Gastroesophageal sphincter (tissue), 4 donors: ENCODE measurements at regions not wholly inside any gene's neighbourhood (a gene's known extent, or its start where the extent isn't known, plus 50 kb on each side); places are given as distances from the start of the nearest gene placed in this dataset.

ENCODE experiments used
- ATAC-seq: fragments of 150-250 bp; one replicate; pipeline ENCODE4 v1.9.1; 2016; ENCODE audit warnings: mild to moderate bottlenecking, moderate library complexity
- H3K27ac ChIP-seq, 4 donors: fragments of 200-600 bp; sonication (generic) in 3 of 4; 1 replicate in 3 of 4; 2 replicates in 1 of 4; pipeline ENCODE4 v1.5.1; 2016 to 2019
- H3K27me3 ChIP-seq: fragments of 200-600 bp; sonication (generic); one replicate; pipeline ENCODE4 v1.5.1; 2019
- H3K36me3 ChIP-seq, 2 donors: fragments of 200-600 bp; sonication (generic); one replicate each; pipeline ENCODE4 v1.5.1; 2019; ENCODE audit warnings: control low read depth in 1 of 2
- H3K4me1 ChIP-seq, 3 donors: fragments of 200-600 bp; sonication (generic); 1 replicate in 2 of 3; 2 replicates in 1 of 3; pipeline ENCODE4 v1.5.1; 2016 to 2019; ENCODE audit warnings: control low read depth in 2 of 3
- H3K4me3 ChIP-seq, 2 donors: fragments of 200-600 bp; sonication (generic); one replicate each; pipeline ENCODE4 v1.5.1; 2019; ENCODE audit warnings: mild to moderate bottlenecking in 1 of 2, moderate library complexity in 1 of 2
- H3K9me3 ChIP-seq, 3 donors: fragments of 200-600 bp; sonication (generic); one replicate each; pipeline ENCODE4 v1.5.1; 2017 to 2019; ENCODE audit warnings: control low read depth in 2 of 3
- CTCF ChIP-seq, 4 experiments: fragments of 200-600 bp in 2 of 4; fragments of 450-650 bp in 2 of 4; sonication (generic) in 1 of 4; IDR thresholded peaks; one replicate each; pipeline ENCODE4 v1.5.1; 2017 to 2019; ENCODE audit warnings: antibody characterized with exemption in 4 of 4, mild to moderate bottlenecking in 2 of 4, moderate library complexity in 2 of 4
- EP300 ChIP-seq: sonication (generic); formaldehyde crosslinking; IDR thresholded peaks from one replicate; pipeline ENCODE4 v1.6.1; 2017; ENCODE audit warnings: antibody characterized with exemption, mild to moderate bottlenecking
- POLR2A ChIP-seq, 2 donors: fragments of 450-650 bp; IDR thresholded peaks; one replicate each; pipeline ENCODE4 v1.6.1; 2017; ENCODE audit warnings: antibody characterized with exemption in 2 of 2, mild to moderate bottlenecking in 2 of 2, moderate library complexity in 1 of 2
- POLR2AphosphoS5 ChIP-seq: sonication (generic); formaldehyde crosslinking; IDR thresholded peaks from one replicate; pipeline ENCODE4 v1.6.1; 2017; ENCODE audit warnings: antibody characterized with exemption
- WGBS, 2 donors: methylation state at CpG; one replicate each; pipeline ENCODE4 v1.1.5; 2018; ENCODE audit warnings: low coverage in 1 of 2; 5-methylcytosine and 5-hydroxymethylcytosine counted together

DNA sequence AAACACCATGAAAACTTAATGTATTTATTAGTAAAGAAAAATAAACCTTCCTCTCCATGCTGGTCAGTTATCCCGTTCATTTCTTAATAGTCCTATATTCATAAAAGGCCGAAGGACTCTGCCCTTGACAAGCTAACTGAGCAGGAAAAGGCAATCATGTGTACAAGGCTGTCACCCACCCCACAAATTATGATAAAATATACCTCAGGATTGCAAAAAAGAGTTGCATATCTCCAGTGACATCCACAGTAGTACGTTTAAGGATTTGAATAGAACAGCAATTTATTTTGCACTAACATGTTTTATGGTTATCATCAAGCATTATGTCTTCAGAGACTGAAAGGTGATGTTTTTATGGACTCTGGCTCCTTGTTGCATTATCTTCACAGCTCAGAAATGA is 157.6 kb downstream of the FOXB1 start:
- no peak overlapping the region for H3K4me3 ChIP-seq
- no peaks in the 10 kb centered on the region for H3K36me3 ChIP-seq
- ATAC-seq = no peak
- WGBS, 2 donors = 60 to 69% methylated on average over 3 of the region's 3 CpGs
- TF ChIP-seq EP300 = no peak
- no peak for TF ChIP-seq CTCF (IDR thresholded peaks at IDR 0.05)
- no peak for TF ChIP-seq POLR2AphosphoS5
- no peak for TF ChIP-seq POLR2A (IDR thresholded peaks at IDR 0.05)
- no peak overlapping the region for H3K27ac ChIP-seq
- peaks cover 25% of the 10 kb centered on the region for H3K27me3 ChIP-seq
- no peaks in the 10 kb centered on the region for H3K4me1 ChIP-seq
- no peaks in the 10 kb centered on the region for H3K9me3 ChIP-seq

- WGBS, 2 donors = 43 to 45% methylated on average over 6 of the region's 7 CpGs
- peaks cover 23% of the 10 kb centered on the region for H3K27me3 ChIP-seq
- no peak for TF ChIP-seq POLR2AphosphoS5
- no peak for TF ChIP-seq CTCF (IDR thresholded peaks at IDR 0.05)
- TF ChIP-seq POLR2A (IDR thresholded peaks at IDR 0.05) = no peak
- TF ChIP-seq EP300 = no peak
- no peak for ATAC-seq
- H3K9me3 ChIP-seq = no peaks in the 10 kb centered on the region
- no peaks in the 10 kb centered on the region for H3K4me1 ChIP-seq
- no peak overlapping the region for H3K4me3 ChIP-seq
- H3K27ac ChIP-seq = no peak overlapping the region
- no peaks in the 10 kb centered on the region for H3K36me3 ChIP-seq
Measured at GRCh38 chr15:60162251-60162967, 158.3 kb downstream of the FOXB1 start.

GRCh38 chr15:60162968-60163355 is 158.9 kb downstream of the FOXB1 start:
- no peaks in the 10 kb centered on the region for H3K9me3 ChIP-seq
- no peak overlapping the region for H3K4me3 ChIP-seq
- no peak for ATAC-seq
- no peaks in the 10 kb centered on the region for H3K36me3 ChIP-seq
- TF ChIP-seq EP300 = no peak
- no peak for TF ChIP-seq POLR2A (IDR thresholded peaks at IDR 0.05)
- no peak for TF ChIP-seq POLR2AphosphoS5
- no peak for TF ChIP-seq CTCF (IDR thresholded peaks at IDR 0.05)
- no peaks in the 10 kb centered on the region for H3K4me1 ChIP-seq
- H3K27ac ChIP-seq = no peak overlapping the region
- WGBS, 2 donors = 52 to 57% methylated on average over 1 to 4 of the region's 4 CpGs
- H3K27me3 ChIP-seq = peaks cover 20% of the 10 kb centered on the region

- 65 to 92% methylated on average over 2 to 3 of the region's 3 CpGs for WGBS, 2 donors
Measured at GRCh38 chr15:60165111-60165510, 161.0 kb downstream of the FOXB1 start.

More at GRCh38 chr15:60165111-60165510, 161.0 kb downstream of the FOXB1 start:
- TF ChIP-seq EP300 = no peak
- no peak for TF ChIP-seq POLR2AphosphoS5
- TF ChIP-seq POLR2A (IDR thresholded peaks at IDR 0.05) = no peak
- TF ChIP-seq CTCF (IDR thresholded peaks at IDR 0.05) = no peak
- Histone ChIP-seq H3K4me3 (no peak overlapping the region), H3K27ac (no peak overlapping the region), H3K9me3 (no peaks in the 10 kb centered on the region), H3K4me1 (no peaks in the 10 kb centered on the region), H3K36me3 (no peaks in the 10 kb centered on the region), H3K27me3 (peaks cover 11% of the 10 kb centered on the region)
- no peak for ATAC-seq
